Cardiac fibroblast (primary cell): ENCODE measurements at regions not wholly inside any gene's neighbourhood (a gene's known extent, or its start where the extent isn't known, plus 50 kb on each side); places are given as distances from the start of the nearest gene placed in this dataset.
"Not testable (repeated sequence)": the region's sequence is repeated elsewhere in the genome, so short reads cannot be mapped to it uniquely, and the experiment has no call there.

Experiments used
- DNase-seq, 2 donors: peaks; one replicate each; pipeline versions ENCODE4 v3.0.0 to v3.0.0-alpha.2; 2010; ENCODE audit warnings: low read depth in 2 of 2
- H3K4me3 ChIP-seq, 2 donors: replicated peaks in 1 of 2; 1 replicate in 1 of 2; 2 replicates in 1 of 2; pipeline ENCODE4 v1.5.1; 2011; ENCODE audit warnings: low read depth in 2 of 2, low read length in 2 of 2, mild to moderate bottlenecking in 2 of 2, moderate library complexity in 1 of 2
- CTCF ChIP-seq: IDR thresholded peaks from one replicate; pipeline ENCODE4 v1.5.1; 2011; ENCODE audit warnings: low read depth, mild to moderate bottlenecking, low read length, inconsistent platforms

- no peak for DNase-seq
- no peak overlapping the region for H3K4me3 ChIP-seq
- no peak for TF ChIP-seq CTCF
Observed at GRCh38 chr12:93231938-93232337, 145.8 kb upstream of the NUDT4 start.

- H3K4me3 ChIP-seq = no peak overlapping the region
- no peak for TF ChIP-seq CTCF
- no peak for DNase-seq
Observed at GRCh38 chr12:93234641-93235040, 143.1 kb upstream of the NUDT4 start.

- TF ChIP-seq CTCF = no peak
- H3K4me3 ChIP-seq = no peak overlapping the region
- no peak for DNase-seq
Observed at GRCh38 chr12:93235881-93236280, 141.8 kb upstream of the NUDT4 start.

DNA sequence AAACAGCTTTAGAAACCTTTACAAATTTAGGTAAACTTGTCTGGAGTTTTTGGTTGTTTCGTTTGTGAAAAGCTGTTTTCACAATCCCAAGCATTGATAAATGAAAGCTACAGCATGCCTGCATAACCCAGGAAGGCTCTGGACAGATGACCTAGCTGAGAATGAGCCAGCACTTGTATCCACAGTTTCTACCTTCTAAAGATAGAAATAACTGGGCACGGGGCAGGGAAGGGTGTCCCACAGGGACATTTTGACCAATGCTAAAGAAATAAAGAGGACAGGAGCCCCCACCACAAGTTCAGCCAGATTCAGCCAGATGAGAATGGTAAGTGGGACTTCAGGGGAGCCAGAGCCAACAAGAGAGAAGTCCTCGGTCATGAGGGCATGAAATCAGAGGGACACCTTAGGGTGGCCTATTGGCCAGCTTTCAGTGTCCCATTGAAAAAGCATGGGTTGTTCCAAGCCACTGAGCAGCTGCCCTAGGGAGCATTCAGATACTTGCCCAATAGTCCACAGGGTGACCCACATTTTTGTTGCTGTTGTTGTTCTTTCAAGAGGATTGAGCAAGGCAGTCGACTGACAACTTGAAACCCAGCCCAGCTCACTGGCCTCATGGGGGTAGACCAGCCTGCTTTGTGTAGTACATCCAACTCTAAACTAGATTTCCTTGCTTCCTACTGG is 140.3 kb upstream of the NUDT4 start:
- peak; percentile 87 to 92 for DNase-seq
- TF ChIP-seq CTCF = no peak

GRCh38 chr12:93238512-93239262 is 139.0 kb upstream of the NUDT4 start:
- DNase-seq, H3K4me3 ChIP-seq: not testable (repeated sequence)

More for the DNA sequence above, 140.3 kb upstream of the NUDT4 start:
- no peak overlapping the region for H3K4me3 ChIP-seq

DNA sequence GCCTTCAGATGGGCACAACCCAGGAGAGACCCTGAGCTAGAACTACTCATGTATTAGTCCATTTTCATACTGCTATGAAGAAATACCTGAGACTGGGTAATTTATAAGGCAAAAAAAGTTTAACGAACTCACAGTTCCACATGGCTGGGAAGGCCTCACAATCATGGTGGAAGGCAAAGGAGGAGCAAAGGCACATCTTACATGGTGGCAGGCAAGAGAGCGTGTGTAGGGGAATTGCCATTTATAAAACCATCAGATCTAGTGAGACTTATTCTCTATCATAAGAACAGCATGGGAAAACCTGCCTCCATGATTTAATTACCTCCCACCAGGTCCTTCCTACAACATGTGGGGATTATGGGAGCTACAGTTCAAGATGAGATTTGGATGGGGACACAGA is 137.9 kb upstream of the NUDT4 start:
- H3K4me3 ChIP-seq, DNase-seq: not testable (repeated sequence)

DNA sequence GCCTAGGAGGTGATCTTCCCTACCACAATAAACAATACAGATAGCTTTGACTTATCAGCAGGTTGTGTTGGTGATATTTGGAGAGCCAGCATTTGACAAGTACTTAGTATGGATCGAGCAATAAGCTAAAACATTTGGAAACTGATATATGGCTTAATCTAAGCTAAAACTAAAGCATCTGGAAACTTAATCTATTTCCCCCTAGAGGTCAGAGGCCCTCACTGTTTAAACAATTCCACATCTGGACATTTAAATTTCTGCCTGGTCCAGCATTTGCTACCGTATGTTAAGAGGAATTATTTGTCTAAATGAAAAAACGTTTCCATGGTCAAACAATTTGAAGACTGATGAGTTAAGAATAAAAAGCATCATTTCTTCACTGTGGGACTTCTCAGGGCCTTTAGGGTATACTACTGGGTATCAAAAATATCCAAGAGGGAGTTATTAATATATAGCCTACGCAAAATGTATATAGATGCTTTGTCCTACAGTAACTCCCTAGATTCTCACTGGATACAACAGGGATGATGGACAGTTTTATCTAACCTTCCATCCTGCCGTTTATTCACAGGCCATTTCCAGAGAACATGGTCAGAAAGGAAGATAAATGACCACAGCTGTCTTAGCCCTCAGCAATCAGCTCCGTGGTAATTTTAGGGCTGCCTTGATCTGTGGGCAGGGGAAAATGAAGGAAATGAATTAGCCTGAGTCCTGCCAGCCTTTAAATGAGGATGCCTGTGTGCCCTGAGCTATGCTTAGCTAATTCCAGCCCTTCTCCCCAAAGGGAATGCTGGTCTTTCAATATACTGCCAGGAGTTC is 135.4 kb upstream of the NUDT4 start:
- no peak for DNase-seq
- no peak overlapping the region for H3K4me3 ChIP-seq
- TF ChIP-seq CTCF = no peak
